ENCODE measurements at regions not wholly inside any gene's neighbourhood (a gene's known extent, or its start where the extent isn't known, plus 50 kb on each side); places are given as distances from the start of the nearest gene placed in this dataset.

GRCh38 chr3:39000008-39000450 lies 51.7 kb downstream of the SCN11A start:
- peak; percentile 68 for DNase-seq

GRCh38 chr3:38998086-38998485 lies 53.7 kb downstream of the SCN11A start:
- DNase-seq = peak; percentile 22

- no peak for DNase-seq
Observed at GRCh38 chr3:38996193-38996592, 55.6 kb downstream of the SCN11A start.

GRCh38 chr3:38994251-38994650 lies 57.5 kb downstream of the SCN11A start:
- peak; percentile 9 for DNase-seq

GRCh38 chr3:38992117-38992760 lies 59.5 kb downstream of the SCN11A start:
- DNase-seq = peak; percentile 85

- no peak for DNase-seq
Observed at GRCh38 chr3:38990621-38991020, 61.1 kb downstream of the SCN11A start.

- DNase-seq = peak; percentile 47
Observed at GRCh38 chr3:38989917-38990510, 61.7 kb downstream of the SCN11A start.

- no peak for DNase-seq
Observed at GRCh38 chr3:38988955-38989354, 62.8 kb downstream of the SCN11A start.

GRCh38 chr3:38987456-38987855 lies 64.3 kb downstream of the SCN11A start:
- DNase-seq = no peak

- DNase-seq = no peak
Observed at GRCh38 chr3:38986901-38987300, 64.8 kb downstream of the SCN11A start.

GRCh38 chr3:38985981-38986380 lies 65.8 kb downstream of the SCN11A start:
- no peak for DNase-seq

GRCh38 chr3:38985581-38985980 lies 66.2 kb downstream of the SCN11A start:
- DNase-seq = peak; percentile 51

GRCh38 chr3:38984731-38985130 lies 67.0 kb downstream of the SCN11A start:
- peak; percentile 22 for DNase-seq

- DNase-seq = no peak
Observed at GRCh38 chr3:38984110-38984509, 67.6 kb downstream of the SCN11A start.

GRCh38 chr3:38980938-38981337 lies 70.8 kb downstream of the SCN11A start:
- DNase-seq = no peak

GRCh38 chr3:38978729-38979128 lies 73.0 kb downstream of the SCN11A start:
- no peak for DNase-seq

GRCh38 chr3:38970851-38971638 lies 80.7 kb downstream of the SCN11A start:
- no peak for DNase-seq

- no peak for DNase-seq
Observed at GRCh38 chr3:38969317-38970235, 82.2 kb downstream of the SCN11A start.

GRCh38 chr3:38968891-38969290 lies 82.9 kb downstream of the SCN11A start:
- no peak for DNase-seq

GRCh38 chr3:38968403-38968802 lies 83.3 kb downstream of the SCN11A start:
- no peak for DNase-seq

GRCh38 chr3:38967693-38967989 lies 84.1 kb downstream of the SCN11A start:
- no peak for DNase-seq

GRCh38 chr3:38966811-38967692 lies 84.7 kb downstream of the SCN11A start:
- DNase-seq = peak; percentile 24
